ENCODE measurements at regions not wholly inside any gene's neighbourhood (a gene's known extent, or its start where the extent isn't known, plus 50 kb on each side); places are given as distances from the start of the nearest gene placed in this dataset.

DNA sequence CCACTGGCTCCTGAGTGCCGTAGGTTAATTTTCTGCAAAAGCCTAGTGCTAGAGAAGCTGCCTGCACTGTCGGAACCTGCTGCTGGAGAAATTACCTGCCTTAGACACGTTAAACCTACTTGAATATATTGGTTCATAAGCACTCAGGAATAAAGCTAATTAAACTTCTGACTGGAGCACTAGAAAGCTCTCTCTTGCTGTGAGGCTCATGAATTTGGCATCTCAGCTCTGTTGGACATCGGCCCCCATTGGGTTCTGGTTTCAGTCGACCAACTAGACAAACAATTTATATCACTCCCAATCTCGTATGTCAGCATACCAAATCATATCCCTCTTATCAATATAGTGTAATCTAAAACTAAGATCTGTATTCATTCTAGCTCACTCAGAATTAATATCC lies 52.4 kb upstream of the SEMA3C start:
- TF ChIP-seq, protein P1, sequence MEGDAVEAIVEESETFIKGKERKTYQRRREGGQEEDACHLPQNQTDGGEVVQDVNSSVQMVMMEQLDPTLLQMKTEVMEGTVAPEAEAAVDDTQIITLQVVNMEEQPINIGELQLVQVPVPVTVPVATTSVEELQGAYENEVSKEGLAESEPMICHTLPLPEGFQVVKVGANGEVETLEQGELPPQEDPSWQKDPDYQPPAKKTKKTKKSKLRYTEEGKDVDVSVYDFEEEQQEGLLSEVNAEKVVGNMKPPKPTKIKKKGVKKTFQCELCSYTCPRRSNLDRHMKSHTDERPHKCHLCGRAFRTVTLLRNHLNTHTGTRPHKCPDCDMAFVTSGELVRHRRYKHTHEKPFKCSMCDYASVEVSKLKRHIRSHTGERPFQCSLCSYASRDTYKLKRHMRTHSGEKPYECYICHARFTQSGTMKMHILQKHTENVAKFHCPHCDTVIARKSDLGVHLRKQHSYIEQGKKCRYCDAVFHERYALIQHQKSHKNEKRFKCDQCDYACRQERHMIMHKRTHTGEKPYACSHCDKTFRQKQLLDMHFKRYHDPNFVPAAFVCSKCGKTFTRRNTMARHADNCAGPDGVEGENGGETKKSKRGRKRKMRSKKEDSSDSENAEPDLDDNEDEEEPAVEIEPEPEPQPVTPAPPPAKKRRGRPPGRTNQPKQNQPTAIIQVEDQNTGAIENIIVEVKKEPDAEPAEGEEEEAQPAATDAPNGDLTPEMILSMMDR (IDR thresholded peaks at IDR 0.05; ENCODE audit: low read depth, low read length) = no peak
- TF ChIP-seq POLR2A (IDR thresholded peaks at IDR 0.05; ENCODE audit: extremely low read depth, insufficient read length) = no peak
- no peak for TF ChIP-seq MYC (IDR thresholded peaks at IDR 0.05; ENCODE audit: low read depth, low read length)
- TF ChIP-seq, protein P2, sequence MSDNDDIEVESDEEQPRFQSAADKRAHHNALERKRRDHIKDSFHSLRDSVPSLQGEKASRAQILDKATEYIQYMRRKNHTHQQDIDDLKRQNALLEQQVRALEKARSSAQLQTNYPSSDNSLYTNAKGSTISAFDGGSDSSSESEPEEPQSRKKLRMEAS (IDR thresholded peaks at IDR 0.05; ENCODE audit: low read depth, low read length) = no peak
